ENCODE measurements at regions not wholly inside any gene's neighbourhood (a gene's known extent, or its start where the extent isn't known, plus 50 kb on each side); places are given as distances from the start of the nearest gene placed in this dataset.

DNA sequence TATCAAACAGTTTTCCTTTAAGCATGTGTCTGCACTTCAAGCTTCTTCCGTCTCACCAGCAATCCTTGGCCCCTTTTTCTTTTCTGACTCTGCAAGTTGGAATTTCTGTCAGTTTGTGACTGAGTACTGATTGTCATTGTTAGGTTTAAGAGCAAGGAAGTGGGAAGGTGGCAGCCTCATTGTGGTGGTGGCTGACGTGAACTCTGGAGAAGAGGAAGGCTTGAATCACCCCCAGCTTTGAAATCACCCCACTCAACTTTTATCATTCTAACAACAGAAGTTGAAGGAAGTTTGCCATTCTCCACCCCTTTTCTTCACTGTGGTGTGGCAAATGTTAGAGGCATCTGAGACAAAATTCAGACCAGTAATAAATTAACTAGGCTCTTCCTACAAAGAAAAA is 231.6 kb upstream of the AGTR1 start:
- ATAC-seq (no peak), DNase-seq (no peak)
- no peak for TF ChIP-seq POLR2A (IDR thresholded peaks at IDR 0.05)
- TF ChIP-seq, protein P1, sequence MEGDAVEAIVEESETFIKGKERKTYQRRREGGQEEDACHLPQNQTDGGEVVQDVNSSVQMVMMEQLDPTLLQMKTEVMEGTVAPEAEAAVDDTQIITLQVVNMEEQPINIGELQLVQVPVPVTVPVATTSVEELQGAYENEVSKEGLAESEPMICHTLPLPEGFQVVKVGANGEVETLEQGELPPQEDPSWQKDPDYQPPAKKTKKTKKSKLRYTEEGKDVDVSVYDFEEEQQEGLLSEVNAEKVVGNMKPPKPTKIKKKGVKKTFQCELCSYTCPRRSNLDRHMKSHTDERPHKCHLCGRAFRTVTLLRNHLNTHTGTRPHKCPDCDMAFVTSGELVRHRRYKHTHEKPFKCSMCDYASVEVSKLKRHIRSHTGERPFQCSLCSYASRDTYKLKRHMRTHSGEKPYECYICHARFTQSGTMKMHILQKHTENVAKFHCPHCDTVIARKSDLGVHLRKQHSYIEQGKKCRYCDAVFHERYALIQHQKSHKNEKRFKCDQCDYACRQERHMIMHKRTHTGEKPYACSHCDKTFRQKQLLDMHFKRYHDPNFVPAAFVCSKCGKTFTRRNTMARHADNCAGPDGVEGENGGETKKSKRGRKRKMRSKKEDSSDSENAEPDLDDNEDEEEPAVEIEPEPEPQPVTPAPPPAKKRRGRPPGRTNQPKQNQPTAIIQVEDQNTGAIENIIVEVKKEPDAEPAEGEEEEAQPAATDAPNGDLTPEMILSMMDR (IDR thresholded peaks at IDR 0.05), result no peak
- Histone ChIP-seq H3K27me3 (no peaks in the 10 kb centered on the region), H3K4me3 (no peak overlapping the region), H3K27ac (no peak overlapping the region), H3K36me3 (no peaks in the 10 kb centered on the region), H3K4me1 (no peaks in the 10 kb centered on the region), H3K9me3 (peaks cover 0 to 7% (median 0%) of the 10 kb centered on the region in 12 donors)
- intact Hi-C loops (cut with DNase I), result no loop called here
- WGBS, 4 donors, result 29 to 35% (median 32%) methylated on average over 2 of the region's 2 CpGs

DNA sequence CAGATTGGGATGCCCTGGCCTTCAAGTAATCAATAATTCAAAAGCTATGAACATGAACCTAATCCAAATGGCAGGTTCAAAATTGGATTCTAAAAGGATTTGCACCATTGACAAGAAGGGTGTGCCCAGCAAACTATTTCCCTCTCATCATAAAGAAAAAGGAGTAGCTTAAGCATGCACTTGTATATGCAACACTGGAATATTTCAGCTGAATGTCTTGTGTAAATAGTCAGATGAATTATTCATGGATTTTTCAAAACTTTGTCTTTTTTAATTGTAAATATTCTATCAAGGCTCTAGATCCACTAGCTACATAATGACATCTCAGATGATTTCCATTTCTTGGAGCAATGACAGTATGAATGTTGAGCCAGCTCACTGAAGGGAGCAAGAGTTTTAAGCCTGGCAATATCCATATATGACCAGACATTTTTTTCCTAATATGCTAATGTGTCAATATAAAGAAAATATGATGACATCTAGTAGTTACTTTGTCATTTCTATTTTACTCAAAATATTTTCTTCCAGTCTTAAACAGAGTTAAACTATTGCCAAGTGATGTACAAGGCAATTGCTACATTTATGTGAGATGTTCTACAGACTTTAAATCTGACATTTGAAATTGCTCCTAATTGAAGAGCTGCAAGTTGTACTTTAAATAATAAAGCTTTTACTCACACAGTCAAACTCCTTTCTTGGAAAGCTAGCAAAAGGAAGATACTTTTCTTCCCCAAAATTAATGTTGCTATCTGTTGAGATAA is 230.5 kb upstream of the AGTR1 start:
- DNase-seq (no peak), ATAC-seq (no peak)
- H3K27ac ChIP-seq, result no peak overlapping the region
- no peaks in the 10 kb centered on the region for H3K36me3 ChIP-seq
- H3K4me3 ChIP-seq, result no peak overlapping the region
- H3K9me3 ChIP-seq, result peaks cover 0 to 5% (median 0%) of the 10 kb centered on the region in 12 donors
- H3K27me3 ChIP-seq, result no peaks in the 10 kb centered on the region
- no peak for TF ChIP-seq POLR2A (IDR thresholded peaks at IDR 0.05)
- TF ChIP-seq, protein P1 (IDR thresholded peaks at IDR 0.05), result no peak
- no peaks in the 10 kb centered on the region for H3K4me1 ChIP-seq
- intact Hi-C loops (cut with DNase I), result no loop called here

DNA sequence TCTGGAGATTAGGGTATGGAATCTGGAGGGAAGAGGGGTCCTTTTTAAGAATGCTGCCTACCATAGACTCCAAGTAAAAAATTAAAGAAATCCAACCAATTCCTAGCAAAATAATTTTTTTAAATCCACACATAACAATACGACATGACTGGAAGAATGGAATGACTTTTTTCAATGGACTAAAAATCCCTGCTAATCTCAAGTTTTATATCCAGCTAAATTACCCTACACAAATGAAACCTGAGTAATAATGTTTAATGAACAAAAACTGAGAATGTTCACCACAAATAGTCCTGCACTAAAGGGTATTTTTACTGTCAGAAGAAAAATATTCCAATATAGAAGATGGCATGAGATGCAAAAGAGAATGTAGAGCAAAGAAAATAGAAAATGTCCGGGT is 220.3 kb upstream of the AGTR1 start:
- ATAC-seq (no peak), DNase-seq (no peak)
- intact Hi-C loops (cut with DNase I), result no loop called here
- WGBS, 4 donors, result 83 to 93% (median 88%) methylated on average over 2 of the region's 2 CpGs
- no peaks in the 10 kb centered on the region for H3K27me3 ChIP-seq
- no peaks in the 10 kb centered on the region for H3K4me1 ChIP-seq
- TF ChIP-seq, protein P1 (IDR thresholded peaks at IDR 0.05), result no peak
- no peak for TF ChIP-seq POLR2A (IDR thresholded peaks at IDR 0.05)
- H3K36me3 ChIP-seq, result no peaks in the 10 kb centered on the region
- H3K4me3 ChIP-seq, result no peak overlapping the region
- no peak overlapping the region for H3K27ac ChIP-seq
- peaks cover 0 to 14% (median 0%) of the 10 kb centered on the region in 12 donors for H3K9me3 ChIP-seq

DNA sequence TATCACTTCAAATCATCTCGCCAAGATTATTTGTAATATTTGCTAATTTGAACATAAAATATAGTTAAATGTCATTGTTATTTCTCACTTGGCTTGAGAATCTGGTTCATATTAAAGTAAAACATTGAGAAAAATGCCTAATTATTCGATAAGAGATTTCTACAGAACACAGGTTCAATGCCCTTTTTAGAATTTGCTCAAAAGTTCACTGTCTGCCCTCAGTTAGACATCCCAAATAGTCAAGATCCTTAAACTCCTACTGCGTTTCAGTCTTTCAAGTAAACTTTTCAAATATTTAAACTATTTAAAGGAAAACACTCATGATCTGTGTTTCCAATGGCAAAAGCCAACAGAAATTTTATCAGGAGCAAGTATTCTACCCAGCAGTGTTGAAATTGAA is 204.1 kb upstream of the AGTR1 start:
- ATAC-seq (no peak), DNase-seq (no peak)
- intact Hi-C loops (cut with DNase I), result no loop called here
- TF ChIP-seq, protein P1 (IDR thresholded peaks at IDR 0.05), result no peak
- TF ChIP-seq POLR2A (IDR thresholded peaks at IDR 0.05), result no peak
- WGBS, 4 donors, result 66 to 76% (median 74%) methylated on average over 3 of the region's 3 CpGs
- H3K27me3 ChIP-seq, result no peaks in the 10 kb centered on the region
- H3K36me3 ChIP-seq, result no peaks in the 10 kb centered on the region
- H3K4me3 ChIP-seq, result no peak overlapping the region
- no peaks in the 10 kb centered on the region for H3K4me1 ChIP-seq
- no peaks in the 10 kb centered on the region for H3K9me3 ChIP-seq
- no peak overlapping the region for H3K27ac ChIP-seq
